C4-2B (cell line): ENCODE measurements at regions not wholly inside any gene's neighbourhood (a gene's known extent, or its start where the extent isn't known, plus 50 kb on each side); places are given as distances from the start of the nearest gene placed in this dataset.

Experiments used
- ZFX ChIP-seq: fragments of 450-650 bp; IDR thresholded peaks from 2 replicates; pipeline ENCODE4 v1.6.1; 2017
- TF ChIP-seq, protein P1 (sequence below): fragments of 450-650 bp; conservative IDR thresholded peaks from 2 replicates; pipeline ENCODE4 v1.5.1; 2017; ENCODE audit warnings: mild to moderate bottlenecking

DNA sequence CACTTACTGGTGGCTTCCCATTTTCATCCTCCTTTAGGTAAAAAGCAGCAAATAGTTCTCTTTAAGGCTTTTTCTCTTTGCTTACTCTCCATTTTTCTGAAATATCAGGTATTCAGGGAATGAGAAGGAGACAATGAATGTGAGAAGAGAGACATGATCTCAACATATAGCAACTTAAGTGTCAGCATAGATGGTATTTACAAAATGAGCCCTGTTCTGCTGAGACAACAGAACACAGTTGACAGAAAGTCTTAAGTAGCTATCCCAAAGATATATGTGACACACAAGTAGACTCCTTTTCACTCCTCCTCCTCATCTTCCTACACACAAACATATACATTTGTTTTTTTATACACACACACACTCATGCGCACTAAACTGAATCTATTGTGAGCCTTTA is 649.3 kb upstream of the WWC1 start:
- TF ChIP-seq, protein P1, sequence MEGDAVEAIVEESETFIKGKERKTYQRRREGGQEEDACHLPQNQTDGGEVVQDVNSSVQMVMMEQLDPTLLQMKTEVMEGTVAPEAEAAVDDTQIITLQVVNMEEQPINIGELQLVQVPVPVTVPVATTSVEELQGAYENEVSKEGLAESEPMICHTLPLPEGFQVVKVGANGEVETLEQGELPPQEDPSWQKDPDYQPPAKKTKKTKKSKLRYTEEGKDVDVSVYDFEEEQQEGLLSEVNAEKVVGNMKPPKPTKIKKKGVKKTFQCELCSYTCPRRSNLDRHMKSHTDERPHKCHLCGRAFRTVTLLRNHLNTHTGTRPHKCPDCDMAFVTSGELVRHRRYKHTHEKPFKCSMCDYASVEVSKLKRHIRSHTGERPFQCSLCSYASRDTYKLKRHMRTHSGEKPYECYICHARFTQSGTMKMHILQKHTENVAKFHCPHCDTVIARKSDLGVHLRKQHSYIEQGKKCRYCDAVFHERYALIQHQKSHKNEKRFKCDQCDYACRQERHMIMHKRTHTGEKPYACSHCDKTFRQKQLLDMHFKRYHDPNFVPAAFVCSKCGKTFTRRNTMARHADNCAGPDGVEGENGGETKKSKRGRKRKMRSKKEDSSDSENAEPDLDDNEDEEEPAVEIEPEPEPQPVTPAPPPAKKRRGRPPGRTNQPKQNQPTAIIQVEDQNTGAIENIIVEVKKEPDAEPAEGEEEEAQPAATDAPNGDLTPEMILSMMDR, result no peak
- TF ChIP-seq ZFX, result no peak
